Adipocyte (in vitro differentiated cells): ENCODE measurements at regions not wholly inside any gene's neighbourhood (a gene's known extent, or its start where the extent isn't known, plus 50 kb on each side); places are given as distances from the start of the nearest gene placed in this dataset.
"Not testable (repeated sequence)": the region's sequence is repeated elsewhere in the genome, so short reads cannot be mapped to it uniquely, and the experiment has no call there.

Experiments used
- DNase-seq: peaks from one replicate; pipeline ENCODE4 v3.0.0-alpha.2; 2015; ENCODE audit warnings: low read depth
- H3K27me3 ChIP-seq: replicated peaks from 2 replicates; pipeline ENCODE4 v1.7.0; 2013; ENCODE audit warnings: mild to moderate bottlenecking, low read length, moderate library complexity; ENCODE audit not compliant: control insufficient read depth, insufficient read depth
- H3K36me3 ChIP-seq: 2 replicates; pipeline ENCODE4 v1.7.0; 2013; ENCODE audit warnings: low read length, mild to moderate bottlenecking, moderate library complexity; ENCODE audit not compliant: control insufficient read depth, insufficient read depth, severe bottlenecking
- H3K4me1 ChIP-seq: 2 replicates; pipeline ENCODE4 v1.7.0; 2013; ENCODE audit warnings: mild to moderate bottlenecking, low read length, moderate library complexity; ENCODE audit not compliant: control insufficient read depth, insufficient read depth
- H3K4me3 ChIP-seq: 2 replicates; pipeline ENCODE4 v1.7.0; 2013; ENCODE audit warnings: mild to moderate bottlenecking, low read length, moderate library complexity
- H3K9ac ChIP-seq: 2 replicates; pipeline ENCODE4 v1.7.0; 2013; ENCODE audit warnings: mild to moderate bottlenecking, low read length, moderate library complexity
- H3K9me3 ChIP-seq: 2 replicates; pipeline ENCODE4 v1.7.0; 2013; ENCODE audit warnings: mild to moderate bottlenecking, low read length, moderate library complexity; ENCODE audit not compliant: control insufficient read depth

GRCh38 chr1:74943046-74943445 is 191.1 kb upstream of the LHX8 start:
- DNase-seq, result no peak
- Histone ChIP-seq H3K36me3 (no peaks in the 10 kb centered on the region), H3K4me3 (no peak overlapping the region), H3K27me3 (no peaks in the 10 kb centered on the region), H3K9me3 (peaks cover 5% of the 10 kb centered on the region), H3K4me1 (no peaks in the 10 kb centered on the region), H3K9ac (no peak overlapping the region)

- Histone ChIP-seq H3K9ac (no peak overlapping the region), H3K36me3 (no peaks in the 10 kb centered on the region), H3K9me3 (peaks cover 5% of the 10 kb centered on the region), H3K4me1 (no peaks in the 10 kb centered on the region), H3K27me3 (no peaks in the 10 kb centered on the region), H3K4me3 (no peak overlapping the region)
- DNase-seq, result no peak
Measured at GRCh38 chr1:74946388-74946787, 187.8 kb upstream of the LHX8 start.

GRCh38 chr1:74949348-74949747 is 184.8 kb upstream of the LHX8 start:
- not testable (repeated sequence) for H3K9ac ChIP-seq

GRCh38 chr1:74951981-74952380 is 182.2 kb upstream of the LHX8 start:
- H3K9ac ChIP-seq, H3K4me1 ChIP-seq, H3K4me3 ChIP-seq, H3K27me3 ChIP-seq, H3K9me3 ChIP-seq, H3K36me3 ChIP-seq, DNase-seq: not testable (repeated sequence)

More at GRCh38 chr1:74949348-74949747, 184.8 kb upstream of the LHX8 start:
- not testable (repeated sequence) for H3K9me3 ChIP-seq, DNase-seq, H3K4me1 ChIP-seq, H3K36me3 ChIP-seq, H3K4me3 ChIP-seq, H3K27me3 ChIP-seq

- no peaks in the 10 kb centered on the region for H3K36me3 ChIP-seq
- H3K9ac ChIP-seq, result no peak overlapping the region
- H3K4me1 ChIP-seq, result no peaks in the 10 kb centered on the region
- no peaks in the 10 kb centered on the region for H3K27me3 ChIP-seq
- H3K9me3 ChIP-seq, result no peaks in the 10 kb centered on the region
- H3K4me3 ChIP-seq, result no peak overlapping the region
- no peak for DNase-seq
Measured at GRCh38 chr1:74952786-74953185, 181.4 kb upstream of the LHX8 start.

DNA sequence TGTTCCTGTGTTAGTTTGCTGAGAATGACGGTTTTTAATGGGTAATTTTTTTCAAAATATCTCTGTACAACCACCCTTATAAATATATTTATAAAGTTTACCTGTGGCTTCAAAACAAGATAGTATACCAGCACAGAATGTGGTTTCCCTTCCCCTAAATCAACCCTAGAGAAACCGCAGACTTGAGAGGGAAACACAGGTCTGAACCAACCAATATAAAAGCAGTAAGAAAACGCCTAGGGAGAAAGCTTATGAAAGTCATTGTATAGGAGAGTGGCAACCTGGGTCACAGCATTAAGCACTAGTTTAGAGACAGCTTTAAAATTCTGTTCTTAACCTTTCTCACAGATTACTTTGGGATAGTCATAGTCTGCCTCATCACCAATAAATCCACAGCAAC is 180.6 kb upstream of the LHX8 start:
- Histone ChIP-seq H3K4me1 (no peaks in the 10 kb centered on the region), H3K9ac (no peak overlapping the region), H3K36me3 (no peaks in the 10 kb centered on the region), H3K27me3 (no peaks in the 10 kb centered on the region), H3K4me3 (no peak overlapping the region), H3K9me3 (no peaks in the 10 kb centered on the region)
- DNase-seq, result no peak

DNA sequence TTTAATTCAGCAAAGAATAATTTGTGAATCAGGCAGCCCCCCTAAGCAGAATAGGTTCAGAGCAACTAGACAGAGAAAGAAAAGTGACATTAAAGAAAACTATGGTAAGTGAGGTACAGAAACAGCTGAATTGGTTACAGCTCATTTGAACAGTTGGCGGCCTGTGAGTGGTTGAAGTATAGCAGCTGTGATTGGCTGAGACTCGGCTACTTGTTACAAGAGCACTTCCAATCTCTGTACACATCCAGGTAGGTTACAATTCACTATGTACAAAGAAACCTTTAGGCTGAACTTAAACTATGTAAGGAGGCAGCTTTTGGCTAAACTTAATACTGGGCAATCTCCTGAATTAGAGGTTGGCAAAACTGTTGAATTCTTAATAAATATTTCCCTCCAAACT is 171.1 kb upstream of the LHX8 start:
- no peak overlapping the region for H3K9ac ChIP-seq

GRCh38 chr1:74964508-74965102 is 169.6 kb upstream of the LHX8 start:
- Histone ChIP-seq H3K27me3 (no peaks in the 10 kb centered on the region), H3K9me3 (no peaks in the 10 kb centered on the region), H3K9ac (no peak overlapping the region), H3K36me3 (no peaks in the 10 kb centered on the region), H3K4me1 (no peaks in the 10 kb centered on the region), H3K4me3 (no peak overlapping the region)
- DNase-seq, result peak; percentile 32

More for the DNA sequence above, 171.1 kb upstream of the LHX8 start:
- Histone ChIP-seq H3K4me1 (no peaks in the 10 kb centered on the region), H3K27me3 (no peaks in the 10 kb centered on the region), H3K36me3 (no peaks in the 10 kb centered on the region), H3K4me3 (no peak overlapping the region), H3K9me3 (no peaks in the 10 kb centered on the region)
- DNase-seq, result no peak

DNA sequence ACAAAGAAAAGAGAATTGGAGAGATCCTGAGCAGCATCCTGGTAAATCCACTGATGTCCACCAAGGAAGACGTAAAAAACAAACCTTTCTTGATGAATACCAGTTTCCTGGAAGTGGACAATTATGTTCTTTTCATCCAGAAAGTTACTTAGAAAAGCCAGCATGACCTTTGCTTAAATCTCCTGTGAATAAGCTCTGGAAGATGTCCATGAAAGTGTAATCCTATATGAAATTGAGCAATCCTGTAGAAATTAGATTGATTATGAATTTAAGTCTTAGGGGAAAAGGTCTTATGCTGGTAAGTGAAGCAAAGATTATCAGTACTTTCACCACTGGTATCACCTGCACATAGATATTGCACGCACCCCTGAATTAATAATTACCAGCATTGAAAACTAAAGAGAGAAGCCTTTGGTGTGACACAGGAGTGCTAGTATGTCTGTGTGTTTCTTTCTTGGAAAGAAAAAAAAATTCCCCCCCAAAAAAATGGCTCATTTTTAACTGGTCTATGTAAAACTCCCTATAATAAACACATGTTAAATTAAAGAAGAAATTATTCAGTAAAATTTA is 164.5 kb upstream of the LHX8 start:
- H3K27me3 ChIP-seq, result no peaks in the 10 kb centered on the region
- H3K4me1 ChIP-seq, result no peaks in the 10 kb centered on the region
- peak; percentile 15 for DNase-seq
- H3K9ac ChIP-seq, result no peak overlapping the region
- no peak overlapping the region for H3K4me3 ChIP-seq
- no peaks in the 10 kb centered on the region for H3K36me3 ChIP-seq
- no peaks in the 10 kb centered on the region for H3K9me3 ChIP-seq

DNA sequence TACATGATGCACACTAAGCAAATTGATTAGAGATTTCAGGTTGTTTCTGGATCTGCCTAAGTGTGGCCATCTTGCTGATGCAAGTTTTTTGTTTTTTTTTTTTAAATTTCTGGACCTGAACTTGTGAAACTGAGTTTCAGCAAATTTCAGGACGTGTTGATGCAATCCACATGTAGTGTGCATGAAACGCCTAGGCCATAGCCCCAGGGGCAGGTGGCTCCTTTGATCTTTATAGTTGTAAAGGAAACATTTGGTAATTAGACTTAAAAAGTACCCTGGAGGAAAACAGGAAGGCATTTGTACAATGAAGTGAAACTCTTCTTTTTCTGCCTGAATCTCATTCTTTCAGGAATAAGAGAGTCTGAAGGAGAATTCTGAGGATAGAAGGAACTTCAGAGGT is 162.2 kb upstream of the LHX8 start:
- Histone ChIP-seq H3K9ac (no peak overlapping the region), H3K9me3 (no peaks in the 10 kb centered on the region), H3K4me3 (no peak overlapping the region), H3K27me3 (no peaks in the 10 kb centered on the region), H3K4me1 (no peaks in the 10 kb centered on the region), H3K36me3 (no peaks in the 10 kb centered on the region)
- no peak for DNase-seq

DNA sequence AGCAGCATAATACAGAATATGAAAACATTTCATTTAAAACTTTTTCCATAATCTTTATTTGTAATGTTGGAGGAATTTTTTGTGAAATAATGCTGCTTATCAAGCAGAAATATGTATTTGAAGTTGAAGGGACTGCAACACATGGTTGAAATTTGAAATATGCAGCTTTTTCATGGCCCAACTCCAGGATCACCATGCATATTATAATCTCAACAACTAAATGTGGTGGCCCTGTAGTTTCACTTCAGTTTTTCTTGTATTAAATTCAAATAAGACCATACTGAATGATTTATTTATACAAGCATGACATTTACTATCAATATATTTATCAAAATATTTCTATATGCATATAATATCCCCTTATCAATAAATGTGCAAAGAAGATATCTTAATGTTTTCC is 157.7 kb upstream of the LHX8 start:
- Histone ChIP-seq H3K27me3 (no peaks in the 10 kb centered on the region), H3K4me3 (no peak overlapping the region), H3K36me3 (no peaks in the 10 kb centered on the region), H3K9me3 (no peaks in the 10 kb centered on the region), H3K9ac (no peak overlapping the region), H3K4me1 (no peaks in the 10 kb centered on the region)
- DNase-seq, result no peak

- not testable (repeated sequence) for H3K36me3 ChIP-seq, H3K4me3 ChIP-seq, H3K9me3 ChIP-seq, H3K4me1 ChIP-seq, H3K9ac ChIP-seq, H3K27me3 ChIP-seq, DNase-seq
Measured at GRCh38 chr1:74992448-74992847, 141.7 kb upstream of the LHX8 start.
